GM21786 (cell line): ENCODE measurements at regions not wholly inside any gene's neighbourhood (a gene's known extent, or its start where the extent isn't known, plus 50 kb on each side); places are given as distances from the start of the nearest gene placed in this dataset.

ENCODE experiments used
- ATAC-seq: cut with Tn5 transposase; IDR thresholded peaks from one replicate; pipeline ENCODE4 v1.9.1; 2021; ENCODE audit not compliant: unreplicated experiment

DNA sequence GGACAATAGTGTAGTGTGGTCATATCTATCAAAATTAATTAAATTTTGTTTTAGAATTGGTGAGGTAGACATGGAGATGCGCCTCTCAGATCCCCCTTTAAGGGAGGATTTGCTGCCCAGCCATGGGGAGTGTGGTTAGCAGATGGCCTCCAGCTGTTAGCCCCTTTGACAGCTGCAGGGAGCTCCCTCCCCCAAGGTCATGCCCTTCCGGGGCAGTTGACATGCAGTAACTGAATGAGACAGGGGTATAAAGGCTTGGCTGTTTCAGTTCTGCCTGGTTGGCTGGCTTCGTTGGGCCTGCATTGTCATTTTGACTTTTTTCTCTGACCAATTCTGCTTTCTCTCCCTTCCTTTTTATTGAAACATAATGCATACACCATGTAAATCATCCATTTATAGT, 291.5 kb upstream of the SRRM4 start:
- ATAC-seq, result peak; percentile 58

DNA sequence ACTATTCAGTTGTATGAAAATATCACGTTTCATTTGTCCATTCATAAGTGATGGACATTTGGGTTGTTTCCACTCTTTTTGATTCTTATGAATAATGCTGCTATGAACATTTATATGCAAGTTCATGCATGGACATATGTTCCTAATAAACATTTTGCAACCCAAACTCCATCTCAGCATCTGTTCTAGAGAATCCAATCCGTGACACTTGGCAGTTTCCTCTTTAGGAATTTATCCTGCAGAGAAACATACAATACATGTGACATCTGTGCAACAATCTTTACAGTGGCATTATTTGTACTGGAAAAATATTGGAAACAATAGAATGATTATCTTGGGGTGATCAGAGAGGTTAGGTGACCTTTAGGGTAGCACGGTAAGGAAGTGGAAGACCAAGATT, 290.8 kb upstream of the SRRM4 start:
- no peak for ATAC-seq

DNA sequence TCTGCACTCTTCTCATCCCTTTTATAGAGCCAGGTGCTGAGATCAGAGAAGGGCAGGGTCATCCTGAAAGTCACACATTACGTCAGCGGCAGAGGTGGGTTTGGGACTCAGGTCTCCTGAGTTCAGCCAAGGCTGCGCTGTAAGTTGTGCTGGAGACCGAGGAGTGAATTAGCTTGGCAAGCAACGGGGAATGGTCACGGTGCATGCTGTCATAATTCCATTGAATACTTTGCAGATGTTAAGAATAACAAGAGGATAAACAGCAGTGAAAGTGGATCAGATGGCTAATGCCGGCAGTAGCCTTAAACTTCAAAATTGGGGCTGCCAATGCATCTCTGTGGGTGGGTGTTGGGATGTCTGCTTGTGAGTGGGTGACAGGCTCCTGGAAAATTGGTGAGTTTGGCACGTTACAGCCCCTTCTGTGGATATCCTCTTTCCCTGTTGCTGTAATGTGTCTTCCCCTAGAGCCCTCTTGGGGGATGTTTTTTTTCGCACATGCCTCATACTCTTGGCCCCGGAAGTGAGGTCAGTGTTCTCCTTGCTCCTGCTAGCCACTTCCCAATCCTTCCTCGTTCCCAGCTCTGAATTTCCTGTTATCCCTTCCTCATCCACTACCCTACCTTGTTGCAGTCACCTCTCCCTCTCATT, 287.1 kb upstream of the SRRM4 start:
- ATAC-seq, result no peak

DNA sequence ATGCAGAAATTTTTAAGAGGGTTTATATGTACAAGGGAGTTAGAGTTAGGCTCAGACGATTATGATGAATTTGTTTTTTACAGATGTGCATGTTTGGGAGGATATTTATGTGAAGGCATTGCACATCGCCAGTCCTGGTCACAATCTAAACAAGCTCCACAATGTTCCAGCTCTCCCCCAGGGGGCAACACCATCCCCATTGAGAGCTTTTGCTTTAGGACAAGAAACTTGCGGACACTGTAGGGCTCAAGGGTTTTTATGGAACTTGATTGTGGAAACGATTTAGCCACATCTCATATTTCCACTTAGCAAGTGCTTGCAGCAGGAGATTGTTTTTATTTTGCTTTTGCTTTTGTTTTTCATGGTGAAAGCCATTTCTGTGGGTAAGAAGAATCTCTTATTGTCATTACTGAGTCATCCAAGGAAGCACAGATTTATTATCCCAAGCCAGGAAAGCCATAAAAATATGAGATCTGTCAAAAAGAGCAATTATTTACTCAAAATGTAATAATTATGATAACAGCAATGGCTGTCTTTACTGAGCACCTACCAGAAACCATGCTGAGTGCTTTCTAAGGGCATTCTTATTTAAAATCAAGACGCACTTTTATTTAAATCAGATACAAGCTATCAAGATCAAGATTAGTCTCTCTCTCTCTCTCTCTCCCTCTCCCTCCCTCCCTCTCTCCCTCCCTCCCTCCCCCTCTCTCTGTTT, 276.7 kb upstream of the SRRM4 start:
- ATAC-seq, result no peak

DNA sequence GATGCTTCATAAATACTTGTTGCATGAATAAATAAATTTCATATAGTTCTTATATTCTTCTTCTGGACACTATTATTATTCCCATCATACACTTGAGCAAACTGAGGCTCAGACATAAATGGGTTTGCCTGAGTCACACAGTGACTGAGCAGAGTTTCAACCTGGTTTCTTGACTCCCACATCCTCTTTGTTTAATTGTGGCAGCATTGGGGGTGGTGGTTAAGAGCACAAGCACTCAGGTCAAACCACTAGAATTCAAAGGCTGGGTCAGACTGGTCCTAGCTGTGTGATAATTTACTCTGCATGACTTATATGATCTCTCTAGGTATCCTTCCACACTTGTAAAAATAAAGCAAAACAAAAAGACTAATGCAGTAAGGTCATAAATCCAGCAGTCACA, 274.9 kb upstream of the SRRM4 start:
- ATAC-seq, result no peak

DNA sequence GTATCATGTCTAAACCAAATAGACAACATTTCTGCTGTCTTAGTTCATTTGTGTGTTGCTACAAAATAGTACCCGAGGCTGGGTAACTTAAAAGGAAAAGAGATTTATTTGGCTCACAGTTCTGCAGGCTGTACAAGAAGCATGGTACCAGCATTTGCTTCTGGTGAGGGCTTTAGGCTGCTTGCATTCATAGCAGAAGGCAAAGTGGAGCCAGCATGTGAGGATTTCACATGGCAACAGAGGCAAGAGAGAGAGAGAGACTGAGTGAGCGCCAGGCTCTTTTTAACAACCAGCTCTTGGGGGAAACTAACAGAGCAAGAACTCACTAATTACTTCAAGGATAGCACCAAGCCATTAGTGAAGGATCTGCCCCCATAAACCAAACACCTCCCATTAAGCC, 271.4 kb upstream of the SRRM4 start:
- no peak for ATAC-seq

DNA sequence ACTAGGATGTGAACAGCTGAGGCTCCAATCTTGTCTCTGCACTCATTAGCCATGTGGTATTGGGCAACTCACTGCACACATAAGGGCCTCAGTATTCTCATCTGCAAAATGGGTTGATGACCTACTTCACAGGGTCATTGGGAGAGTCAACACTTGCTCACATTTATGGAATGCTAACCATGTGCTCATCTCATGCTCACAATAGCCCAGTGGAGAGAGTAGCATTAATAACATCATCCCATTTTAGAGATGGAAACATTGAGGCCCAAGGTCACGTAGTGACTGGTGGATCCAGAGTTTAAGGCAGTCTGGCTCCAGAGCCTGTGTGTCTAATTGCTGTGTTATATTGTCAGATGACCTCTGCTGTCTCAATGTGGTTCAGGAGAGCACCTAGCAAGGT, 270.2 kb upstream of the SRRM4 start:
- ATAC-seq, result no peak

DNA sequence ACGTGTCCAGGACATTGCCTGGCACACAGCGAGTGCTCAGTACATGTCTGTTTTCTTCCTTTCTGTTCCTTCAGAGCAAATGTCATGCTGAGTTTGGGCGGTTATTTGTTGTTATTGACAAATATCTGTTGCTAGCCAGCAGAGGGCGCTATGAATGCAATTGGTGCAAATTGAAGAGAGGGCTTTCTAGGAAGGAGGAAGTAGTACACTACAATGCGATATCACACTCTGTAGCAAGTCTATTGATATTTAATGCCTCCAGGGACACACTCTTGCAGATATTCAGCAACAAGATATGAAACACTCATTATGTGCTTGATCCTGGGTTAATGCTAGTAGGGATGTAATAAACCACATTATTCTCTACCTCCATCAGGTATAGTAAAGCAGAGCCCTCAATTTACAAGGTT, 267.3 kb upstream of the SRRM4 start:
- no peak for ATAC-seq

DNA sequence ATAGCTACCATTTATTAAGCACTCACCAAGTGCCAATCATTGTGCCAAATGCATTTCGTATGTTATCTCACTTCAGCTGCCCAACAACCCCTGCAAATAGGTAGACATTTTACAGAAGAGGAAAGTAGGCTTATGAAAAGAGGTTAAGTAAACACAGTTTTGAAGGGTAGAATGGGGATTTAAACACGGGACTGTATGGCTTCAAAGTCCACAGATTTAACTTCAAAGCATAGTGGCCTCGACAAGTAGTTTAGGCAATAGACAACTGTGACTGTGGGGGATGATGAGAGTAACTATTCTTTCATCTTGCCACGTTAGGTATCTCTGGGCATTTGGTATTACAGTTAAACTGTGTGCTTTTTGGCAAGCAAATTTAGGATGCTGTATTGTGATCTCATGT, 266.8 kb upstream of the SRRM4 start:
- no peak for ATAC-seq

DNA sequence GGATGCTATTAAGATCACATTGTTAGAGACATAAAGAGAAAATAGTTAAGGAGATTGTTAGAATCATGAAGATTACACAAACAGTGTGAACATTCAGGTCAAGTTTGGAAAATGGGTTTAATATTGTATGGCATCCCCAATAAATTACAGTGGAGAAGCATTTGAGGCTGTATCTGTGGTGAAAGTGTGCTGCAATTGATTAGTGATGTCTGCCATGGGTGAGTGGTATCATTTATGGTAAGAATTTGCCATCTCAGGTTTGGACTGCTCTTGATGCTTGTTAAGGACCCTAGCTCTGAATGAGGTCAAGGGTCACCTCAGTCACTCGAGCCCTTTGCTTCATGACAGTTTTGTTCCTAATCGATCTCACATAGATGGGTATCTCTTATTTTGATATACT, 265.7 kb upstream of the SRRM4 start:
- no peak for ATAC-seq

DNA sequence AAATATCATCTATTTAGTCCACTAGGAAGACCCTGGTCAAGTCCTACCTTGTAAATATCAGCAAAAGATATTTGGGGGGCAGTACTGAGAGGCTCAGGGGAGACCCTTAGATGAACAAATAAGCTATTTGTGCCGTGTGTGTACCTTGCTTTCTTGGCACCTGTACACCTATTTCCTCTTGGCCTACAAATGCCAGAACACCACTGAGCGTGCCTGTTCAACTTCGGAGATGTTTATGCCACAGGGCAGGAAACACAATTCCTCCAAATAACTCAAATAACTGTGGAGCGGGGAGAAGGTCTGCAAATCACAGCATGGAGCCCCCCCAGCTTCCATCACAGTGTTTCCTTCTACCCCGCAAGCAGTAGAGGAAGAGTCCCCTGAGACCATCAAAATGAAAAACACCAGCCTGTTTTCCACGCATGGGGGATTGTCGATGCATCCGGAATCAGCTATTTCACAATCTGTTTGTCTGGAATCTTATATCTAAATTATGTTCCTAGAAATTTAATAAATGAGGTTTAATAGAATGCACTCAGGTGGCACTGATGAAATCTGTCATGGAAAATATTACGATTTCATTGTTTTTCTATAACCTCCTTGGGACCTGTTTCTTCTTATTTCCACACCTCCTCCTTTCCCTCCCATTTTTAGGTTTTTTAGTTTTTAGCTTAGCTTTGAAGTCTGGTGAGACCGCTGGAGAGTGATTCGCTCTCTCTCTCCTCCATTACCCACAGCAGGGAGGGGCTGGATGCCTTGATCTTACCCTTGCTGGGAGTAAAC, 254.0 kb upstream of the SRRM4 start:
- ATAC-seq, result no peak

DNA sequence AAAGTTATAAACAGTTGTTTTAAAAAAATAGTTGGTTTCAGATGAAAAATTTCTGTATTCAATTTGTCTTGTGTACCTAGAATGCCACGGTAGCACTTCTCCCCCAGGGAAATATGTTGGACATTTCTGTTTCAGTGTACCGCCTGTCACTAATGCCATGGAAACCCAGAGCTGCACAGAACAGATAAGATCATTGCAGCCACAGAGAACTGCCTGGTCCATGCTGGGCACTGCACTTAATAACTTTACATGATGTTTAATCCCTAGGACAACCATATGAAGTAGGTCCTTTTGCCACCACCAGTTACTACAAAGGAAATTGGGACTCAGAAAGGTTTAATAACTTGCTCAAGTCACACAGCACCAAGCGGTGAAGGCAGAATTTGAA, 253.4 kb upstream of the SRRM4 start:
- ATAC-seq, result no peak

DNA sequence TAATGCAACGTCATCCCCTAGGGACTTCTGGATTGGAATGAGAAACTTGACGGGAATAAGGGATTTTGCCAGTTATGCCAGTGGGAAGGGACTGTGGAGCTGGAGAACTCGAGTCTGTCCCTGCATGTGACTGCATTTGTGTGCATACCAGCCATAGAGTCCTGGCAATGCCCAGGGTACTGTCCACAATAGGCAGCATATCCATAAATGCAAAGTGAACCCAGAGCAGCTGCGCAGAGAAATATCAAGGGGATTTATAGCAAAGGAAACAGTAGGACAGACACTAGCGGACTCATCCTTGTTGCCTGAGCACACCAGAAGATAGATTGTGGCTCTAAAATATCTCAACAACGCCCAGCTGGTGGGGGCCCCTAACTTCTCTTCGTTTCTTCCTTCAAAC, 247.1 kb upstream of the SRRM4 start:
- no peak for ATAC-seq

DNA sequence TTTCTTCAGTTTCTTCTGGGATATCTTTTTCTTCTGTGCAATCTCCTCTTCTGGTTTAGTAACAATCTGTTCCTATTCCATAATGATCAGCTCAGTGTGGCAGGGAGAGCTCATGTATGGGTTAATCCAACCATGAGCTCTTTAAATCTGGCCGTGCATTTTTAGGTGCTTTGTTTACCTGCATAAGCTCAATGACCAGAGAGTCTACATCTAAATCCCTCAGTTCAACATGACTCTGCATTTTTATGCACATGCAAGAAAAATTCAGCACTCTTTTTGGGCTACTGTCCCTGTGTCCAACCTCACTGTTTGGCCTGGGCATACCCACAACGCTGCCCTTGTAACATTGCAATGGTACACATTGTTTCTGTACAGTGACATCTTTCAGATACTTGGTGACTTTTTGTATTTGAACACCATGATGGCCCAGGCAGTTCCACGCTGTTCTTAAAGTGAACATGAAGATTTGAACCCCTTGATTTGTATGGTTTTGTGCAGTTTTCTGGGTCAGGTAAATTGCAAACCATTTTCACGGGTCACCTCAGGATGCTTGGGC, 243.3 kb upstream of the SRRM4 start:
- no peak for ATAC-seq

DNA sequence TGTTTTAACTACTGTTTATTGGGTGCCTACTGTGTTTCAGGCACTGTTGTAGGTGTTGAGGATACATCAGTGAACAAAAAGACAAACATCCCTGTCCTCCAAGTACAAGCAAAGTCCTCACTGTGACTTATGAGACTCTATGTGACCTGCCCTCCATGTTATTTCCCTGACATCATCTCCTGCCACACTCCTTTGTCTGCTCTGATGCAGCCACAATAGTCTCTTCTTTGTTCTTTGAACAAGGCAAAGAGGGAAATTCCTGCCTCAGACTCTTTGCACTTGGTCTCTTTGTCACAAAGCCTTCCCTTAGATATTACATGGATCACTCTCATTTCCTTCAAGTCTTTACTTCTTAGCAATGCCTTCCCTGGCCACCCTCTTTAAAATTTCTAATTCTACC, 240.1 kb upstream of the SRRM4 start:
- ATAC-seq, result no peak

DNA sequence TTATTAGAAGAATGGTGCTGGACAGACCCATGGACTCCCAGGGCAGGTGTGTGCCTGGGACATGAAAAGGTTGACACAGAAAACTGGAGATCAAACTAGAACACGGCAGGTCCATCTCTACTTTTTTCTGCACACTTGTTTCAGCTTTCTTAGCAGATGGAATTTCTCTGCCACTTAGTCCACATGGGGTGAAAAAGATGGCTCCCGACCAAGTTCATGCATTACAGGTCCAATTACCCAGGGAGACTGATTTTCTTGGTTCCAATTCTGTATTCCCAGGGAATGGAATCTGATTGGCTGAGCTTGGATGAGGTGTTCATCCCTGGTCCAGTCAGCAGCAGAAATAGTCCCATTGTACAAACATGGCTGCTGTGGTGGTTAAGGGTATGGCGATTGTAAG, 238.9 kb upstream of the SRRM4 start:
- ATAC-seq, result no peak

DNA sequence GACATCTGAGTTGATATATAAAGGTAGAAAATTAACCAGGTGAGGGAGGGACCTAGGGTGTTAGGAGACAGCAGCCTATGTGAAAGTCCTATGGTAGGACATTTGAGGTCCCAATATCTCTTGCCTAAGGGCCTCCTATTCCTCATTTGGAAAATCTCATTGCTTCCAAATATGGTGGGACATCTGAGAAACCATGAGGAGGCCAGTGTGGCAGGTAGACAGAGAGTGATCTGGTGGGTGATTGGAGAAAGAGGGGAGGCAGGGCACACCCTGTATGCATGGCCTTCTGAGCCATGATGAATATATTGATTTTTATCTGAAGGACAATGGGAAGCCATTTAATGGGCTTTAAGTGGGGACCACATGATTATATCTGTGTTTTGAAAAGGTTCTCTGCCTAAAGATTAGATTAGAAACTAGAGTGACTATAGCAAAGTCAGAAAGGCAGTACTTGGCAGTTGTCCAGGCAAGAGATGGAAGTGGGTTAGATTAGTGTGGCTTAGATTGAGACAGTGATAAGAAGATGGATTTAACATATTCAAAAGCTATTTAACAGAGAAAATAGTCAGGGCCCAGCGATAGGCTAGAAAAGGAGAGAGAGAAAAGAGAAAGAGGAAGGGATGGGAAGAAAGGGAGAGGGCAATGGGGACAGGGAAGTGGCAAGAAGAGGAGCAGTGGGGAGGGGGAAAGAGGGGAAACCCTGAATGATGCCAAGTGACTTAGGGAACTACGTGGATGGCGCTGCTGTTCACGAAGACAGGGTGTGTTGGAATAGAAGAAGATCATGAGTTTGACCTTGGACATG, 237.2 kb upstream of the SRRM4 start:
- ATAC-seq, result no peak

DNA sequence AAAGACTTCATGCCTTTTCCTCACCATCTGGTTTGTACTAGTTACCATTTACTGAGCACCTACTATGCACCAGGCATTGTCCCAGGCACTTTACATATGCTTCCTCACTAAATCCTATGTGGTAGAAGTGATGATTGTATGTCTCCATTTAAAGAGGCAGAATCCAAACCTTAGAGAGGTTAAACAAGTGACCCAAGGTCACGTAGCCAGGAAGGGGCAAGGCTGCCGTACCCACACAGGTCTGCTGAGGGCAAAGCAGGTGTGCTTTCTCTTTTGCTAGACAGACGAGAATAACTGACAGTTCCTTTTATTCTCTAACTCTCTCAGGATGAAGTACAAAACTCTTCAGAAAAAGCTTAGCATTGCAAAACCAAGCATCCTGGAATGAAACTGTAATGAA, 235.2 kb upstream of the SRRM4 start:
- no peak for ATAC-seq

DNA sequence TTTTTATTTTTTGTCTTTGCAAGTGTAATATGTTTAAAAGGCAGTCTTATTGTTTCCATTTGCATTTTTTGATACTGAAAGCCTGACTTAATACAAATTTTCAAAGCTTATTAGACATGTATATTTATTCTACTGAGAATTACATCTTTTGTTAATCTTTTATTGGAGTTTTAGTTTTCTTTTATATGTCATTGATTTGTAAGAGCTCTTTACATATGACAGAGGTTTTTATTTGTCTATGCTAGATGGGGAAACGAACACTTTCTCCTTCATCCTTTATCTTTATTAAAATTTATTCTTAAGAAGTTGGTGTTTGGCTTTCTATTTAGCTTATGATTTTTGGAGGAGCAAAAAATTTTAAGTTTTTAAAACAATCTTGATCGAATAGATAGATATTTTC, 234.4 kb upstream of the SRRM4 start:
- ATAC-seq, result no peak

DNA sequence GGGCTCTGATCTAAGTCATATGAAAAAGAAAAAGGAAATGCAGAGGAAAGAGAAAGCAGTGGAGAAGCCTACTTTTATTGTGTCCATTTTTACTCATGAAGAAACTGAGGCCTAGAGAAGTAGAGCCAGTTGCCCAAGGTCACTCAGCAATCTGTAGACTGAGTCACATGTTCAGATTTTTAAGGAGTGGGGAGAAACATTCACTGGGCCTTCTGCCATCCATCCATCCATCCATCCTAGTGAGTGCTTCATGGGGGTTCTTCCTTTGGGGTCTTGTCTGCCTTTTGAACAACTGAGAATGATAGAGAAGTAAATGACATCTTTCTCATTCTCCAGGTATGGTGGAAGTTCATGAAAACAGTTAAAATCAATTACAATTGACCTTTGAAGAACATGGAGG, 233.6 kb upstream of the SRRM4 start:
- no peak for ATAC-seq
